H1 (cell line): ENCODE measurements at regions not wholly inside any gene's neighbourhood (a gene's known extent, or its start where the extent isn't known, plus 50 kb on each side); places are given as distances from the start of the nearest gene placed in this dataset.

ENCODE experiments used
- CTCF ChIP-seq, 3 experiments: IDR thresholded peaks; 1 replicate in 2 of 3; 2 replicates in 1 of 3; pipeline versions ENCODE4 v1.5.1 to v1.6.1; 2011; ENCODE audit warnings: low read length in 3 of 3, mild to moderate bottlenecking in 3 of 3, inconsistent platforms in 2 of 3, low read depth in 1 of 3, moderate library complexity in 1 of 3; ENCODE audit not compliant: insufficient read depth in 1 of 3; ENCODE audit errors: control extremely low read depth in 1 of 3
- USF2 ChIP-seq: IDR thresholded peaks from 2 replicates; pipeline ENCODE4 v1.6.1; 2011; ENCODE audit warnings: low read length, improper control_type of control experiment

- TF ChIP-seq CTCF (IDR thresholded peaks at IDR 0.05; ENCODE audit: control extremely low read depth in 1 of 3, insufficient read depth in 1 of 3, low read depth in 1 of 3, low read length in 3 of 3) (no peak), USF2 (no peak)
These were observed 86.6 kb downstream of the XIST start for GRCh38 chrX:73765776-73766430.
